HFFc6 (cell line): ENCODE measurements at regions not wholly inside any gene's neighbourhood (a gene's known extent, or its start where the extent isn't known, plus 50 kb on each side); places are given as distances from the start of the nearest gene placed in this dataset.

Experiments used
- DNase-seq: peaks from one replicate; pipeline ENCODE4 v3.0.0-alpha.2; 2018
- H3K27ac Mint-ChIP-seq: 2 replicates; pipeline ENCODE4 v1.8.0; 2020; ENCODE audit warnings: mild to moderate bottlenecking, mixed read lengths
- H3K27me3 Mint-ChIP-seq: 2 replicates; pipeline ENCODE4 v1.8.0; 2021; ENCODE audit warnings: mild to moderate bottlenecking, moderate library complexity, mixed read lengths; ENCODE audit not compliant: insufficient read depth
- H3K36me3 Mint-ChIP-seq: 2 replicates; pipeline ENCODE4 v1.8.0; 2021; ENCODE audit warnings: low read depth, mixed read lengths
- H3K4me1 Mint-ChIP-seq: 2 replicates; pipeline ENCODE4 v1.8.0; 2020; ENCODE audit warnings: low read depth, mixed read lengths
- H3K4me3 Mint-ChIP-seq: 2 replicates; pipeline ENCODE4 v1.8.0; 2020; ENCODE audit warnings: mild to moderate bottlenecking, moderate library complexity, mixed read lengths
- H3K9me3 Mint-ChIP-seq: 2 replicates; pipeline ENCODE4 v1.8.0; 2020; ENCODE audit warnings: mild to moderate bottlenecking, mixed read lengths
- TF ChIP-seq, protein P1 (sequence below): fragments of 200-600 bp; sonication (generic); IDR thresholded peaks from 2 replicates; pipeline ENCODE4 v1.5.0; 2021; ENCODE audit warnings: antibody characterized with exemption, mild to moderate bottlenecking

DNA sequence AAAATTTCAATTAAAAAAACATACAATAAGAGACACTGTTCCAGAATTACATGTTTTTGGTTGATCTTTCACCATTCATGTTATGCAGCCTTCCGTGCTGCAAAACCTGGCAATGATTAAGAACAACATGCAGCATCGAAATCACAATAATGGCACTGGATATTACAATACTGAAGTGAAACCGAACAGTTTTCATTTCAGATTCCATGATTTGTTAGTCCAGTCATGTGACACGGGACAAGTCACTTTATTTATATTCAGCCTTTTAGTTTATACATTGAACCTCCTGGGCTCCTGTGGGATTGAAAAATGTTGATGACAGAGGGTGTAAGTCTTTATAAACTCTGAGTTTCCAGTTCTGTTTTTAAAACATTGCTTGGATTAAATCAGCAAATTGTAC, 142.5 kb upstream of the TTC29 start:
- TF ChIP-seq, protein P1, sequence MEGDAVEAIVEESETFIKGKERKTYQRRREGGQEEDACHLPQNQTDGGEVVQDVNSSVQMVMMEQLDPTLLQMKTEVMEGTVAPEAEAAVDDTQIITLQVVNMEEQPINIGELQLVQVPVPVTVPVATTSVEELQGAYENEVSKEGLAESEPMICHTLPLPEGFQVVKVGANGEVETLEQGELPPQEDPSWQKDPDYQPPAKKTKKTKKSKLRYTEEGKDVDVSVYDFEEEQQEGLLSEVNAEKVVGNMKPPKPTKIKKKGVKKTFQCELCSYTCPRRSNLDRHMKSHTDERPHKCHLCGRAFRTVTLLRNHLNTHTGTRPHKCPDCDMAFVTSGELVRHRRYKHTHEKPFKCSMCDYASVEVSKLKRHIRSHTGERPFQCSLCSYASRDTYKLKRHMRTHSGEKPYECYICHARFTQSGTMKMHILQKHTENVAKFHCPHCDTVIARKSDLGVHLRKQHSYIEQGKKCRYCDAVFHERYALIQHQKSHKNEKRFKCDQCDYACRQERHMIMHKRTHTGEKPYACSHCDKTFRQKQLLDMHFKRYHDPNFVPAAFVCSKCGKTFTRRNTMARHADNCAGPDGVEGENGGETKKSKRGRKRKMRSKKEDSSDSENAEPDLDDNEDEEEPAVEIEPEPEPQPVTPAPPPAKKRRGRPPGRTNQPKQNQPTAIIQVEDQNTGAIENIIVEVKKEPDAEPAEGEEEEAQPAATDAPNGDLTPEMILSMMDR = no peak
- peaks cover 10% of the 10 kb centered on the region for H3K27me3 Mint-ChIP-seq
- H3K36me3 Mint-ChIP-seq = no peaks in the 10 kb centered on the region
- H3K4me1 Mint-ChIP-seq = peaks cover 7% of the 10 kb centered on the region
- peak overlapping the region; percentile 77 for H3K4me3 Mint-ChIP-seq
- no peaks in the 10 kb centered on the region for H3K9me3 Mint-ChIP-seq
- no peak for DNase-seq
- no peak overlapping the region for H3K27ac Mint-ChIP-seq

DNA sequence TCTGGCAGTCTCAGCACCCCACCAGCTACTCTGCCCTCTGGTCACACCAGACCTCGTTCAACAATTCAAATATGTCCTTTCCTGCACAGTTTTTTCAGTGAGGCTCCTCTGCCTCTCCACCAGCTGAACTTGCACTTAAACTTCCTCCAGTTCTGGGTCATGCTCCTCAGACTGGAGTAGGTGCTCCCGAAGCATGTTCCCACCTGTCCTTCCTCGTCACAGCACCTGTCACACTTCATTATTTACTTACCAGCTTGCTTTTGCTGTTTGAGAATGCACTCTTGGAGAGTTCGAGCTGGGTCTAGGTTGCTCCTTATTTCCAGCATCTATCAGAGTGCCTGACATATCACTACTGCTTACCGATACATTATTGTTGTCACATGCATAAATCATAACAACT, 144.8 kb upstream of the TTC29 start:
- TF ChIP-seq, protein P1 = no peak
- H3K9me3 Mint-ChIP-seq = no peaks in the 10 kb centered on the region
- H3K36me3 Mint-ChIP-seq = no peaks in the 10 kb centered on the region
- peaks cover 7% of the 10 kb centered on the region for H3K4me1 Mint-ChIP-seq
- no peak for DNase-seq
- no peak overlapping the region for H3K27ac Mint-ChIP-seq
- no peak overlapping the region for H3K4me3 Mint-ChIP-seq
- peaks cover 12% of the 10 kb centered on the region for H3K27me3 Mint-ChIP-seq

DNA sequence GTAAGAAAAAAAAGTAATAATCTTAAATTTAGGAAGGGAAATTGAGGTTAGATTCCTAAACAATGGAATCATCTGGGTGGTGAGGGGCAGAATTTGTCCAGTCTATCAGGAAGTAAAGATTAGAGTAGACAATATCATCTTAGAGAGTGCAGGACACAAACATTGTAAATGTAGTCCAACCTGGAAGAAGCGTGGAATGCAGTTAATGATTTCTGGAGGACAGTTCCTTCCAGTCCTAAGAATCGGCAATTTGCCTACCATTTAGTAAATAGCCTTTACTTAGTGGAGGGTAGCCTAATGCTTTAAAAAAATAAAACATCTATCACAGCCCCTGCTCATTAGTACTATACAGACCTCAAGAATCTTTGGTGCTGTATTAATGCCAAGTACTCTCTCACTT, 147.5 kb upstream of the TTC29 start:
- no peak overlapping the region for H3K27ac Mint-ChIP-seq
- TF ChIP-seq, protein P1 = no peak
- peaks cover 15% of the 10 kb centered on the region for H3K27me3 Mint-ChIP-seq
- no peak for DNase-seq
- peaks cover 17% of the 10 kb centered on the region for H3K4me1 Mint-ChIP-seq
- H3K4me3 Mint-ChIP-seq = no peak overlapping the region
- H3K36me3 Mint-ChIP-seq = no peaks in the 10 kb centered on the region
- H3K9me3 Mint-ChIP-seq = no peaks in the 10 kb centered on the region

DNA sequence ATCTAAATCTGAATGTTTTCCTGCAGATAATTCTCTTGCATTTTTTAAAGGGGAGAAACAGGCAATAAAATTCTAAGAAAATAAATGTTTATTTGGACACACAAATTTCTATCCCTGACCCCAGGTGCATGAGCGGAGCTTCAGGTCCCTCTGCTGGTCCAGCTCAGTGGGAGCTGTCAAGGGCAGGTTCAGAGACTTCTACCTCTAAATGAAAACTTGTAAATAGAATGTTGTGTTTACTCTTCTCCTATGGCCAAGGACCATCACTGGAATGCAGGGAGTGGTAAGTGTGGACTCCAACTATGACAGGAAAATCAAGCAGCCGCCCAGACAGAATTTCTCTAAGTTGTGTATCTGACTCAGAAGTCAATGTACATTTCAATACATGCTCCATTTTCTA, 148.6 kb upstream of the TTC29 start:
- H3K27me3 Mint-ChIP-seq = peaks cover 10% of the 10 kb centered on the region
- no peak overlapping the region for H3K27ac Mint-ChIP-seq

DNA sequence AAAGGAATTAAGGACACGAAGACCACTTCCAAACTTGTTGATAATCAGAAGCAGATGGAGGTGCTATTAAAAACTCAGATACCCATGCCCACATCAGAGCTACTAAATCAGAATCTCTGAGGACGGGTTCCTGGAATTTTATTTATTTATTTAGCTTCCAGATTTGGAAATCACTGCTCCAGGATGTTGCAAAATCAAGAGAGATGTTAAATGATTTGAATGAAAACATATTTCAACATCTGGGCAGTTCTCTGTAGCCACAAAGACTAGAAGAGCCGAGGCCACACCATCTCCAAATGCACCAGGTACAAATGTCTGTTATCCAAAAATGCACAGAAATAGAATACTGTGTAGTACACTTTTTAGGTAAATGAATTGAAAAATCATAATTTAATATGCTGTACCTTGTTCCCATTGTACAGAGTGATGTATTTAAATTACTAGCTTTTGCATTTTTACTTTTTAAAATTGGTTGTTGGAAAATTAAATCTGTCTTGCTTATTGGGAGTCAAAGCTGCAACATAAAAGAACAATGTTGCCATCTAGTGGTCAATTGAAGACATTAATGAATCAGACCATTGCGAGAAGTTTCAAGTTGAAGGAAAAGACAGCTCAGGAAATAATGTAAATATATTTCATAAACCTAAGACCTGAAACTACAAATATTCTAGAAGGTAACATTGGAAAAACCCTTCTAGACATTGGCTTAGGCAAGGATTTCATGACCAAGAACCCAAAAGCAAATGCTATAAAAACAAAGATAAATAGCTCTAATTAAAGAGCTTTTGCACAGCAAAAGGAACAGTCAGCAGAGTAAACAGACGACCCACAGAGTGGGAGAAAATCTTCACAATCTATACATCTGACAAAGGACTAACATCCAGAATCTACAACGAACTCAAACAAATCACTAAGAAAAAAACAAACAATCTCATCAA, 151.3 kb upstream of the TTC29 start:
- H3K4me1 Mint-ChIP-seq = peaks cover 16% of the 10 kb centered on the region
- TF ChIP-seq, protein P1 = peak; percentile 91
- H3K4me3 Mint-ChIP-seq = no peak overlapping the region
- no peaks in the 10 kb centered on the region for H3K9me3 Mint-ChIP-seq
- H3K36me3 Mint-ChIP-seq = no peaks in the 10 kb centered on the region
- peaks cover 8% of the 10 kb centered on the region for H3K27me3 Mint-ChIP-seq
- H3K27ac Mint-ChIP-seq = no peak overlapping the region
- DNase-seq = peak; percentile 50

More for the DNA sequence above, 148.6 kb upstream of the TTC29 start:
- Mint-ChIP-seq H3K36me3 (no peaks in the 10 kb centered on the region), H3K4me3 (no peak overlapping the region), H3K9me3 (no peaks in the 10 kb centered on the region), H3K4me1 (peaks cover 11% of the 10 kb centered on the region)
- TF ChIP-seq, protein P1 = peak; percentile 50
- DNase-seq = no peak
